HepG2 (cell line): ENCODE measurements at regions not wholly inside any gene's neighbourhood (a gene's known extent, or its start where the extent isn't known, plus 50 kb on each side); places are given as distances from the start of the nearest gene placed in this dataset.

Source experiments
- ATAC-seq: fragments of 200-7000 bp; cut with Tn5 transposase; 3 replicates; pipeline ENCODE4 v1.9.1; 2020; ENCODE audit warnings: mild to moderate bottlenecking, moderate library complexity
- BruUV-seq: library from RNA; stranded (reverse); fragments of 400-500 nt; replicated peaks from 2 replicates; lab custom pipeline; 2021; lab: Mats Ljungman, UMichigan
- CTCF ChIA-PET: fragments of 300-600 bp; formaldehyde crosslinking; extraction: SDS; loops from one replicate; lab custom pipeline; 2021; ENCODE audit warnings: low total read pairs, inconsistent platforms, low intra/inter-chr PET ratio; lab: Yijun Ruan, JAX
- POLR2A ChIA-PET: fragments of 350-600 bp; sonication (Branson Sonifier 250); formaldehyde crosslinking; loops from one replicate; lab custom pipeline; 2020; ENCODE audit warnings: antibody characterized with exemption, inconsistent platforms; lab: Yijun Ruan, JAX
- DNase-seq: peaks from one replicate; pipeline ENCODE4 v3.0.0-alpha.2; 2015; ENCODE audit warnings: low spot score
- FAIRE-seq: peaks from 3 replicates; lab custom pipeline; 2011; peaks lifted over from hg19 to GRCh38; lab: Jason Lieb, UNC
- H2AFZ ChIP-seq: one replicate; pipeline ENCODE4 v1.6.1; 2011; ENCODE audit warnings: low read length, inconsistent platforms
- H3K27ac ChIP-seq: fragments of 300-600 bp; 3 replicates; pipeline ENCODE4 v1.8.0; 2011; ENCODE audit warnings: mixed run types, mild to moderate bottlenecking, mixed read lengths, low read length, inconsistent platforms; ENCODE audit not compliant: insufficient read depth; ENCODE audit errors: extremely low read length
- H3K27me3 ChIP-seq, 2 experiments: fragments of 200-600 bp in 1 of 2; 2 replicates in 1 of 2; 3 replicates in 1 of 2; pipeline versions ENCODE4 v1.6.0 to v1.8.0; 2011; ENCODE audit warnings: low read length in 2 of 2, mild to moderate bottlenecking in 2 of 2, moderate library complexity in 2 of 2, inconsistent platforms in 1 of 2; ENCODE audit not compliant: insufficient read depth in 2 of 2, control insufficient read depth in 1 of 2
- H3K36me3 ChIP-seq, 2 experiments: fragments of 200-600 bp in 1 of 2; replicated peaks in 1 of 2; 2 replicates in 1 of 2; 3 replicates in 1 of 2; pipeline versions ENCODE4 v1.5.1 to v1.8.0; 2011; ENCODE audit warnings: low read length in 2 of 2, inconsistent platforms in 1 of 2; ENCODE audit not compliant: insufficient read depth in 2 of 2, control insufficient read depth in 1 of 2
- H3K4me1 ChIP-seq: 2 replicates; pipeline ENCODE4 v1.5.1; 2012; ENCODE audit warnings: low read length, inconsistent platforms; ENCODE audit not compliant: insufficient read depth
- H3K4me2 ChIP-seq: 2 replicates; pipeline ENCODE4 v1.6.0; 2011; ENCODE audit warnings: low read depth, low read length, inconsistent platforms
- H3K4me3 ChIP-seq, 3 experiments: fragments of 200-600 bp in 1 of 3; sonication (generic), shearing (Covaris generic) in 1 of 3; replicated peaks in 1 of 3; 2 replicates each; pipeline ENCODE4 v1.5.1; 2011 to 2016; ENCODE audit warnings: low read length in 3 of 3, inconsistent platforms in 2 of 3, low read depth in 2 of 3, mild to moderate bottlenecking in 2 of 3, control low read depth in 1 of 3, mixed read lengths in 1 of 3; ENCODE audit not compliant: insufficient read depth in 1 of 3
- H3K79me2 ChIP-seq: one replicate; pipeline ENCODE4 v1.6.1; 2011; ENCODE audit warnings: low read length, inconsistent platforms; ENCODE audit not compliant: insufficient read depth
- H3K9ac ChIP-seq: 2 replicates; pipeline ENCODE4 v1.6.0; 2011; ENCODE audit warnings: mild to moderate bottlenecking, low read depth, low read length, inconsistent platforms; ENCODE audit not compliant: insufficient read depth
- H3K9me3 ChIP-seq: 2 replicates; pipeline ENCODE4 v1.5.1; 2012; ENCODE audit warnings: mild to moderate bottlenecking, low read length
- H4K20me1 ChIP-seq: 2 replicates; pipeline ENCODE4 v1.6.0; 2011; ENCODE audit warnings: inconsistent platforms, mild to moderate bottlenecking, low read length, moderate library complexity; ENCODE audit not compliant: insufficient read depth
- KLF11 ChIP-seq: IDR thresholded peaks from 2 replicates; pipeline ENCODE4 v1.6.1; 2016; ENCODE audit warnings: missing compliant biosample characterization
- KMT2B ChIP-seq: IDR thresholded peaks from 2 replicates; pipeline ENCODE4 v1.6.1; 2016; ENCODE audit warnings: missing genetic modification reagents, missing compliant biosample characterization
- PCBP1 ChIP-seq: fragments of 200-400 bp; formaldehyde crosslinking; IDR thresholded peaks from 2 replicates; pipeline ENCODE4 v1.6.1; 2017; ENCODE audit warnings: mild to moderate bottlenecking, low read depth, low read length, borderline replicate concordance
- RNF2 ChIP-seq: fragments of 450-650 bp; conservative IDR thresholded peaks from 2 replicates; pipeline ENCODE4 v1.6.1; 2016; ENCODE audit warnings: low read depth
- TBL1XR1 ChIP-seq: fragments of 150-350 bp; IDR thresholded peaks from 2 replicates; pipeline ENCODE4 v1.6.1; 2014; ENCODE audit warnings: borderline replicate concordance, low read length; ENCODE audit not compliant: partially characterized antibody
- TFE3 ChIP-seq: IDR thresholded peaks from 2 replicates; pipeline ENCODE4 v1.6.1; 2016
- TRAFD1 ChIP-seq: sonication (generic); formaldehyde crosslinking; IDR thresholded peaks from 2 replicates; pipeline ENCODE4 v1.5.1; 2020; ENCODE audit warnings: missing genetic modification reagents, mild to moderate bottlenecking, borderline replicate concordance
- ZBTB4 ChIP-seq: sonication (generic); formaldehyde crosslinking; IDR thresholded peaks from 2 replicates; pipeline ENCODE4 v1.4.0; 2020; ENCODE audit warnings: missing genetic modification reagents, mild to moderate bottlenecking, borderline replicate concordance
- ZFP62 ChIP-seq: sonication (generic); formaldehyde crosslinking; IDR thresholded peaks from 2 replicates; pipeline ENCODE4 v1.4.0; 2020; ENCODE audit warnings: missing genetic modification reagents
- ZNF205 ChIP-seq: IDR thresholded peaks from 2 replicates; pipeline ENCODE4 v1.6.1; 2018; ENCODE audit warnings: missing biosample characterization, missing genetic modification reagents
- ZNF207 ChIP-seq: fragments of 450-650 bp; IDR thresholded peaks from 2 replicates; pipeline ENCODE4 v1.6.1; 2016; ENCODE audit warnings: antibody characterized with exemption, borderline replicate concordance
- ZNF430 ChIP-seq: sonication (generic); formaldehyde crosslinking; IDR thresholded peaks from 2 replicates; pipeline ENCODE4 v1.9.0; 2021; ENCODE audit warnings: mild to moderate bottlenecking, missing genetic modification reagents
- ZNF547 ChIP-seq: sonication (generic); formaldehyde crosslinking; IDR thresholded peaks from 2 replicates; pipeline ENCODE4 v1.5.1; 2020; ENCODE audit warnings: mild to moderate bottlenecking, missing genetic modification reagents
- ZNF570 ChIP-seq: sonication (generic); formaldehyde crosslinking; IDR thresholded peaks from 2 replicates; pipeline ENCODE4 v1.4.0; 2020; ENCODE audit warnings: mild to moderate bottlenecking, missing genetic modification reagents, borderline replicate concordance
- WGBS: methylation state at CpG from one replicate; pipeline ENCODE4 v1.1.6; 2017; ENCODE audit warnings: low lambda C conversion rate; 5-methylcytosine and 5-hydroxymethylcytosine counted together
- in situ Hi-C: cut with HindIII; loops from 2 replicates; pipeline ENCODE4 v1.10.0; 2017; ENCODE audit warnings: low pct_unique_long_range_greater_than_20kb; ENCODE audit not compliant: extremely low pct_ligation_motif_present
- intact Hi-C: fragments of 100-400 bp; cut with micrococcal nuclease; formaldehyde crosslinking; loops from one replicate; pipeline ENCODE4 v1.10.0; 2022; ENCODE audit not compliant: unreplicated experiment

GRCh38 chr6:137724495-137725211 is 142.4 kb upstream of the TNFAIP3 start (continued):
- TF ChIP-seq ZBTB4, result 0 out of 2 replicates have a peak, but pooled peaks have one; percentile 18
- 0 out of 2 replicates have a peak, but pooled peaks have one; percentile 66 for TF ChIP-seq TRAFD1 (CRISPR knock-in tag)
- TF ChIP-seq ZNF205 (CRISPR knock-in tag), result 0 out of 2 replicates have a peak, but pooled peaks have one; percentile 15
- TF ChIP-seq ZNF547 (CRISPR knock-in tag), result peak; percentile 51; the same call in 1 of the 2 replicates

DNA sequence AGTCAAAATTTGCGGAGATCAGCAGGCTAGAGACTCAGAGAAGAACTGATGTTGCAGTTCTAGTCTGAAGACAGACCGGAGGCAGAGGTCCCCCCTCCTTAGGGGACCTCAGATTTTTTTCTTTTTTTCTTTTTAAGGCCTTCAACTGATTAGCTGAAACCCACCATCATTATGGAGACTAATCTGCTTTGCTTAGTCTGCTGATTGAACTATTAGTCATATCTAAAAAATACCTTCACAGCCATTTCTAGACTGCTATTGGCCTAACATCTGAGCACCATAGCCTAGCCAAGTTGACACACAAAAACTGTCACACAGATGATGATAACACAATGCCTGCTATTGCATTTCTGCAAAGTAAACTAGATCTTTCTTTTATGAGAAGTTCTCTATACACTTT is 141.1 kb upstream of the TNFAIP3 start:
- Histone ChIP-seq H3K36me3 (no peaks in the 10 kb centered on the region), H3K79me2 (no peaks in the 10 kb centered on the region), H3K9ac (no peak overlapping the region), H3K4me3 (no peak overlapping the region), H3K4me1 (peaks cover 99% of the 10 kb centered on the region), H3K27ac (no peak overlapping the region), H2AFZ (no peak overlapping the region), H3K27me3 (no peaks in the 10 kb centered on the region), H3K4me2 (no peak overlapping the region), H3K9me3 (no peaks in the 10 kb centered on the region), H4K20me1 (no peaks in the 10 kb centered on the region)
- ChIA-PET CTCF (no interaction called here), POLR2A (interaction anchor here (1.6 to 3.7 kb wide), 2 partner anchors 69 to 141 kb away, joined by 6 to 30 read pairs; partner anchors contain the start of gene TNFAIP3)
- no TSS peak for BruUV-seq
- FAIRE-seq, result no peak
- ATAC-seq, result no peak
- in situ Hi-C loops (no loop called here), intact Hi-C loops (no loop called here)
- 100% methylated on average over 2 of the region's 2 CpGs for WGBS
- DNase-seq, result no peak
- TF ChIP-seq ZNF570 (CRISPR knock-in tag), result no peak
- TF ChIP-seq KMT2B (CRISPR knock-in tag), result no peak
- no peak for TF ChIP-seq ZNF430 (CRISPR knock-in tag)
- no peak for TF ChIP-seq KLF11 (CRISPR knock-in tag)
- no peak for TF ChIP-seq PCBP1
- TF ChIP-seq RNF2, result no peak
- TF ChIP-seq ZFP62 (CRISPR knock-in tag), result no peak
- no peak for TF ChIP-seq TBL1XR1
- no peak for TF ChIP-seq TFE3 (CRISPR knock-in tag)
- no peak for TF ChIP-seq ZNF207
